SK-N-DZ (cell line): ENCODE measurements at regions not wholly inside any gene's neighbourhood (a gene's known extent, or its start where the extent isn't known, plus 50 kb on each side); places are given as distances from the start of the nearest gene placed in this dataset.
"Not testable (repeated sequence)": the region's sequence is repeated elsewhere in the genome, so short reads cannot be mapped to it uniquely, and the experiment has no call there.

Experiments used
- DNase-seq: peaks from one replicate; pipeline ENCODE4 v3.0.0-alpha.2; 2015; ENCODE audit warnings: low spot score

DNA sequence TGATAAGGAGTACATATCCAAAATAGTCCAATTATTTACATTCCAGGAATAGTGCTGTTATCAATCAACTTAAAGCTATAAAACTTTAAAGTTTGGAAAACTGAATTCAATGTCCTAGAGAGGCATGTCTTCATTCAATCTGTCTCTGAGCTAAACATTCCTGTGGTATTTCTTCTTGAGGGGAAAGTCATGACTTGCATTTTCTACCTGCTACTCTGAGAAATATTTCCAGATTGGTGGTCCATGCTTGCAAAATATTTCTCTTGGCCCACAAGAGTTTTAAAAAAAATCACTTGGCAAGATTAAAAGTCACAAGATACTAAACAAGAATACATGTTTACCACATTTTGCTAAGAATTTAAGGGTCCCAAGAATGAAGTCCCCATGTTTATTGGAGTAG lies 63.6 kb upstream of the HGF start:
- DNase-seq = no peak

DNA sequence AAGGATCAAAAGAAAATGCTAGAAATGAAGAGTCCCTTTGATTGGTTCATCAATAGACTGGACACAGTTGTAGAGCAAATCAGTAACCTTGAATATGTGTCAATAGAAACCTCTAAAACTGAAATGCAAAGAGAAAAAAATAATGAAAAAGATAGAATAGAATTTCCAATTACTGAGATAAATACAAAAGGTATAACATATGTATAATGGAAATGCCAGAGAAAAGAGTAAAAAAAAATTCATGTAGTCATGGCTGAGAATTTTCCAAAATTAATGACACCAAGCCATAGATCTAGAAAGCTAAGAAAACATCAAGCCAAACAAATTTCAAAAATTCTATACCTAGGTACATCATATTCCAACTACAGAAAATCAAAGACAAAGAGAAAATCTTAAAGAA lies 62.0 kb upstream of the HGF start:
- no peak for DNase-seq

DNA sequence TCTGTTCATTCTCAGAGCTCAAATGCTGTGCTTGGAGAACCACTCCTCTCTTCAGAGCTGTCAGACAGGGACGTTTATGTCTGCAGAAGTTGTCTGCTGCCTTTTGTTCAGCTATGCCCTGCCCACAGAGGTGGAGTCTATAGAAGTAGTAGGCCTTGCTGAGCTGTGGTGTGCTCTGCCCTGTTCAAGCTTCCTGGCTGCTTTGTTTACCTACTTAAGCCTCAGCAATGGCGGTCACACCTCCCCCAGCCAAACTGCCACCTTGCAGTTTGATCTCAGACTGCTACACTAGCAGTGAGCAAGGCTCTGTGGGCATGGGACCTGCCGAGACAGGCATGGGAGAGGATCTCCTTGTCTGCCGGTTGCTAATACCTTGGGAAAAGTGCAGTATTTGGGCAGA lies 59.7 kb upstream of the HGF start:
- not testable (repeated sequence) for DNase-seq

DNA sequence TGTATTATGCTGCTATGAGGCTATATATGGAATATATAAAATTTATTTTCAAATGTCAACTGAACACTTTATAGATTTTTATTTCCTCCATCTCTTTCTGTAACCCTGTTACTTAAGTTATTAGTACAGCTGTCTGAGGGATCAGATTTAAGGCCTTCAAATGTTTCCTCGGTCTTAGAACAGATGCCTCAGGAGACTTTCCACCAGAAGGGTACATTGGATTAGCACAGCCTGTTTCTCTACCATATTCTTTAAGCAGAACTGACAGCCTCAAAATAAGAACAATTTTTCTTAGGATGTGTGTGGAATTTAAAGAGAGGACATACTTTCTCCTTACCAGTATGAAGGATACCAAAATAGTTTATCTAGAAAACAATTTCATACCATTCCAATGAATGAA lies 53.0 kb upstream of the HGF start:
- peak; percentile 30 for DNase-seq

DNA sequence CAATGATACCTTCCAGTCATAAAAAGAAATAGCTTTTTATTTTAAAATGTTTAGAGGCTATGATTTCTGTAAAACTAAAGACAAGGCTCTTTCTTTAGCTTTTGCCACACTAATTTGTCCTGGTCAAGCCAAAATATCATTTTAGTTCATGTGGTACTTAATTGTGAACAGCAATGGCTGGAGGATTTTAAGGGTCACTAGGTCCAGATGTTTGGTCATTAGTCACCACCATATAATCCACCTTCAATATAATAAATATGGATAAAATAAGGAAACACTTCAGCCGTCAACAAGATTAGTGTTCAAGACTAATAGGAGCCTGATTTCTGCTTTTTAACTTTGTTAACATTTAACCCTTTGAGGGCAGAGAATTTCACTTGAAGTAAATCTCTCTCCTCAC lies 50.0 kb upstream of the HGF start:
- DNase-seq = no peak
